ENCODE measurements at regions not wholly inside any gene's neighbourhood (a gene's known extent, or its start where the extent isn't known, plus 50 kb on each side); places are given as distances from the start of the nearest gene placed in this dataset.

GRCh38 chr4:89463341-89463740, 155.7 kb upstream of the GPRIN3 start:
- H3K27ac ChIP-seq, result no peak overlapping the region

DNA sequence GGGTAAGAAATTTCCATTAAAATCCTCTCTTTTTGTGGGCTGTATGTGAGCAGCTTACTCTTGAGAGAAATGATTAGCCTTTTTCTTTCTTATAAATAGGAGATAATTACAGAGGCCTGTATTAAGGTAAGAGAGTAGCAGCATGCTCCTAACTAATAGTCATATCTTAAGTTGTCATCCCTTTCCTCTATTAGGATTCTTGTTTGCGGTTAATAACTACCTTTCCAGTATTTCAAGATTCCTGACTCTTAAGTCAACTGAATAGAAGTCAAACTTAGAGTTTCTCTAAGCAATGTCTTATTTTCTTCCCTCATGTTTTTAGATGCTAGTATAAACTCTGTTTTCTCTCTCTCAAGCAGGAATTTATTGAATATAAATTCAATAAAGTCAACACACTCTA, 139.9 kb upstream of the GPRIN3 start:
- Histone ChIP-seq H3K4me1 (no peaks in the 10 kb centered on the region), H3K9ac (no peak overlapping the region), H4K20me1 (no peaks in the 10 kb centered on the region), H3K4me2 (no peak overlapping the region), H3K9me3 (peaks cover 23% of the 10 kb centered on the region), H3K36me3 (no peaks in the 10 kb centered on the region), H3K4me3 (no peak overlapping the region), H3K27ac (no peak overlapping the region), H3K27me3 (no peaks in the 10 kb centered on the region)
- no peak for TF ChIP-seq Cebpa-rat (IDR thresholded peaks at IDR 0.05)

More at GRCh38 chr4:89463341-89463740, 155.7 kb upstream of the GPRIN3 start:
- Histone ChIP-seq H3K4me1 (no peaks in the 10 kb centered on the region), H3K36me3 (no peaks in the 10 kb centered on the region), H3K4me2 (no peak overlapping the region), H4K20me1 (no peaks in the 10 kb centered on the region), H3K4me3 (no peak overlapping the region), H3K9me3 (no peaks in the 10 kb centered on the region), H3K27me3 (no peaks in the 10 kb centered on the region), H3K9ac (no peak overlapping the region)
- TF ChIP-seq Cebpa-rat (IDR thresholded peaks at IDR 0.05), result no peak

DNA sequence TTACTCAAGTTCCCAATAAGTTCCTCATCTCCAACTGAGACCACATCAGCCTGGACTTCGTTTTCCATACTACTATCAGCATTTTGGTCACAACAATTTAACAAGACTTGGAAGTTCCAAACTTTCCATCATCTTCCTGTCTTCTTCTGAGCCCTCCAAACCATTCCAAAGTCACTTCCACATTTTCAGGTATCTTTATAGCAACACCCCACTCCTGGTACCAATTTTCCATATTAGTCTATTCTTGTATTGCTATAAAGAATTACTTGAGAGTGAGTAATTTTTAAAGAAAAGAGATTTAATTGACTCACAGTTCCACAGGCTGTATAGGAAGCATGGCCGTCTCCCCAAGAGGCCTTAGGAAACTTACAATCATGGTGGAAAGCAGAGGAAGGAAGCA, 138.6 kb upstream of the GPRIN3 start:
- Histone ChIP-seq H3K9me3 (peaks cover 23% of the 10 kb centered on the region), H3K27ac (no peak overlapping the region), H3K4me3 (no peak overlapping the region), H3K9ac (no peak overlapping the region), H3K4me1 (no peaks in the 10 kb centered on the region), H3K4me2 (no peak overlapping the region), H4K20me1 (no peaks in the 10 kb centered on the region), H3K27me3 (no peaks in the 10 kb centered on the region), H3K36me3 (no peaks in the 10 kb centered on the region)
- TF ChIP-seq Cebpa-rat (IDR thresholded peaks at IDR 0.05), result no peak

- Histone ChIP-seq H3K27ac (no peak overlapping the region), H3K4me3 (no peak overlapping the region), H4K20me1 (no peaks in the 10 kb centered on the region), H3K4me1 (0 out of 2 replicates have a peak, but pooled peaks cover 6% of the 10 kb centered on the region), H3K4me2 (no peak overlapping the region), H3K27me3 (no peaks in the 10 kb centered on the region), H3K9me3 (peaks cover under 1% of the 10 kb centered on the region; the same call in 1 of the 2 replicates), H3K9ac (no peak overlapping the region), H3K36me3 (no peaks in the 10 kb centered on the region)
- TF ChIP-seq Cebpa-rat (IDR thresholded peaks at IDR 0.05), result no peak
Observed at GRCh38 chr4:89439533-89439932, 131.9 kb upstream of the GPRIN3 start.

GRCh38 chr4:89438102-89438831, 130.7 kb upstream of the GPRIN3 start:
- H3K27me3 ChIP-seq, result no peaks in the 10 kb centered on the region
- no peak overlapping the region for H3K27ac ChIP-seq
- no peaks in the 10 kb centered on the region for H3K36me3 ChIP-seq
- H3K9me3 ChIP-seq, result no peaks in the 10 kb centered on the region
- no peaks in the 10 kb centered on the region for H4K20me1 ChIP-seq
- H3K4me2 ChIP-seq, result no peak overlapping the region
- 0 out of 2 replicates have a peak, but pooled peaks cover 6% of the 10 kb centered on the region for H3K4me1 ChIP-seq
- TF ChIP-seq Cebpa-rat (IDR thresholded peaks at IDR 0.05), result no peak
- H3K9ac ChIP-seq, result no peak overlapping the region
- no peak overlapping the region for H3K4me3 ChIP-seq

DNA sequence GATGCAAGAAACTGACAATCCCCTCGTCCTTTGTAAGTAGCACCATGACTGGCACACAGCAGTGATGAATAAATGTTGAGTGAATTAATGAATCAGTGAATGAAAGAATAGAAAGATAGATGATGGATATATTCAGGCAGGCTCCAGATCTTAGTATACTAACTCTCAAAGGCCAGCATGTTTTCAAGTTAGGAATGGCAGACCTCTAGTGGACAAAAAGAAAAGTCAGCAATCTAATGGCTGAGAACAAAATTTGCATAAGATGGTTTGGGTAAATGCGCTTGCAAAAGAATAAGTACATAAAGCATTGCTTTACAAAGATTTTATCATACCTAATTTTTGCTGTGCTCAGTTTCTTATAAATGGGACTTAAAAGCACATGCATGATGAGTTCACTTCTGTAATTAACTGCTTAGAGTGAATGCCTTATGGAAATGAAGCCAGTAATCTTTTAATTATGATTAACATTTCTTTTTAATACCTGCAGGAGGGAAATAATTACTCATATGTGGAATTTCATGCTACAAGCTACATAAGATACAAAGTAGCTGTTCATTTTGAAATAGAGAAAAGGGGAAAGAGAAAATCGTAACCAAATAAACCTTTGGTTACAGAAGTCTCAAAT, 126.9 kb upstream of the GPRIN3 start:
- Histone ChIP-seq H3K27ac (no peak overlapping the region), H3K9me3 (no peaks in the 10 kb centered on the region), H3K27me3 (no peaks in the 10 kb centered on the region), H4K20me1 (no peaks in the 10 kb centered on the region), H3K4me3 (no peak overlapping the region), H3K4me1 (0 out of 2 replicates have a peak, but pooled peaks cover 6% of the 10 kb centered on the region), H3K9ac (no peak overlapping the region), H3K4me2 (no peak overlapping the region), H3K36me3 (no peaks in the 10 kb centered on the region)
- no peak for TF ChIP-seq Cebpa-rat (IDR thresholded peaks at IDR 0.05)

DNA sequence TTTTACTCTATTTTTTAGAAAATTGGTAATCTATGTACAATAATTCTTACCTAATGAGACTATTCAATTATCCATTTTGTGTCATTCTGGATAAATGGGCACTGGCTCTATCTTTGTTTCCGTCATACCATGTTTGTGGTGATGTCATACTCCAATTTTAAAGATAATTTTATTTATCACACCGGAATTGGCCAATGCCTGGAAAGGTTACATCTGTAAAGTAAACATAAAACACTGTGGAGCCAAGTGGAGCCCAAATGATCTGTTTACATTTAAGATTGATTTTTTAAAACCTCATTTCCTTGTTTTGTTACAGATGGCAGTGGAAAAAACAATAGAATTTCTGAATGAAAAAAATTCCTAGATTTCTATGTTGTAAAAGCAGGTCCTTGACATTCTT, 120.2 kb upstream of the GPRIN3 start:
- H3K27ac ChIP-seq, result no peak overlapping the region
- no peak overlapping the region for H3K4me2 ChIP-seq
- peaks cover 4% of the 10 kb centered on the region; the same call in 1 of the 2 replicates for H3K4me1 ChIP-seq
- no peaks in the 10 kb centered on the region for H3K27me3 ChIP-seq
- no peak overlapping the region for H3K4me3 ChIP-seq
- no peaks in the 10 kb centered on the region for H4K20me1 ChIP-seq
- H3K36me3 ChIP-seq, result no peaks in the 10 kb centered on the region
- no peak for TF ChIP-seq Cebpa-rat (IDR thresholded peaks at IDR 0.05)
- H3K9ac ChIP-seq, result no peak overlapping the region
- no peaks in the 10 kb centered on the region for H3K9me3 ChIP-seq

DNA sequence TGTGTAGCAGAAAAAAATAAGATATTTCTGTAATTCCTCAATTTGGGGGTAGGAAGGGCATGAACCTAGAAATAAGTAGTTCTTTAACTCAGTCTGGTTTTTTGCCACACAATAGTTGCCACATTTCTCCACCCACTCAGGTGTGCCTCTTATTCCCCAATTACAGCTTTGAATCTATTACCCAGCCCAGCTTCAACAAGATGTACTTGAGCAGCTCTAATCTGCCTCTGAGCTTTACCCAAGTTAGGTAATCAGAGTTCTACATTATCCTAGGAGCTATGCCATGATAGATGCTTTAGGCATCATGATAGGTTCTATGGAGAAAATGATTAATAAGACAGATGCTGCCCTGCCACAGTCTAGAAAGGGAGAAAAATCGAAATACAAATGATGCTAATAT, 117.4 kb upstream of the GPRIN3 start:
- Histone ChIP-seq H3K27ac (no peak overlapping the region), H3K36me3 (no peaks in the 10 kb centered on the region), H3K9ac (no peak overlapping the region), H3K27me3 (no peaks in the 10 kb centered on the region), H3K4me1 (peaks cover 9% of the 10 kb centered on the region; the same call in 1 of the 2 replicates), H3K4me3 (no peak overlapping the region), H4K20me1 (no peaks in the 10 kb centered on the region), H3K9me3 (no peaks in the 10 kb centered on the region), H3K4me2 (no peak overlapping the region)
- no peak for TF ChIP-seq Cebpa-rat (IDR thresholded peaks at IDR 0.05)

- Histone ChIP-seq H3K27me3 (no peaks in the 10 kb centered on the region), H3K27ac (no peak overlapping the region), H4K20me1 (no peaks in the 10 kb centered on the region), H3K4me3 (no peak overlapping the region), H3K4me2 (no peak overlapping the region), H3K9ac (no peak overlapping the region), H3K4me1 (peaks cover 9% of the 10 kb centered on the region; the same call in 1 of the 2 replicates), H3K36me3 (no peaks in the 10 kb centered on the region), H3K9me3 (no peaks in the 10 kb centered on the region)
- no peak for TF ChIP-seq Cebpa-rat (IDR thresholded peaks at IDR 0.05)
Observed at GRCh38 chr4:89422441-89422990, 114.9 kb upstream of the GPRIN3 start.

- Histone ChIP-seq H3K4me1 (peaks cover 9% of the 10 kb centered on the region; the same call in 1 of the 2 replicates), H3K27ac (no peak overlapping the region), H3K27me3 (no peaks in the 10 kb centered on the region), H3K36me3 (no peaks in the 10 kb centered on the region), H3K4me2 (no peak overlapping the region), H3K9ac (no peak overlapping the region), H3K9me3 (no peaks in the 10 kb centered on the region), H4K20me1 (no peaks in the 10 kb centered on the region), H3K4me3 (no peak overlapping the region)
- TF ChIP-seq Cebpa-rat (IDR thresholded peaks at IDR 0.05), result no peak
Observed at GRCh38 chr4:89420507-89420906, 112.9 kb upstream of the GPRIN3 start.
